Stomach (tissue), 8 donors: ENCODE measurements at regions not wholly inside any gene's neighbourhood (a gene's known extent, or its start where the extent isn't known, plus 50 kb on each side); places are given as distances from the start of the nearest gene placed in this dataset.

Experiments
- DNase-seq, 2 donors: peaks; one replicate each; pipeline versions ENCODE4 v3.0.0 to v3.0.0-alpha.2; 2013 to 2019
- H3K27ac ChIP-seq, 5 donors: fragments of 200-600 bp in 4 of 5; sonication (generic) in 4 of 5; one replicate each; pipeline ENCODE4 v1.5.1; 2013 to 2019; ENCODE audit warnings: mild to moderate bottlenecking in 1 of 5, moderate library complexity in 1 of 5
- H3K27me3 ChIP-seq, 3 donors: fragments of 200-600 bp; sonication (generic); one replicate each; pipeline ENCODE4 v1.5.1; 2017 to 2019; ENCODE audit warnings: mixed run types in 1 of 3
- H3K36me3 ChIP-seq, 4 donors: fragments of 200-600 bp; sonication (generic); 1 replicate in 3 of 4; 2 replicates in 1 of 4; pipeline ENCODE4 v1.5.1; 2016 to 2019
- H3K4me1 ChIP-seq, 4 donors: fragments of 200-600 bp; sonication (generic); one replicate each; pipeline ENCODE4 v1.5.1; 2016 to 2019
- H3K4me3 ChIP-seq, 4 donors: fragments of 200-600 bp; sonication (generic) in 3 of 4; one replicate each; pipeline ENCODE4 v1.5.1; 2016 to 2019; ENCODE audit warnings: mild to moderate bottlenecking in 1 of 4
- H3K9me3 ChIP-seq, 4 donors: fragments of 200-600 bp; sonication (generic); one replicate each; pipeline ENCODE4 v1.5.1; 2016 to 2019
- EP300 ChIP-seq: sonication (generic); formaldehyde crosslinking; IDR thresholded peaks from one replicate; pipeline ENCODE4 v1.6.1; 2017; ENCODE audit warnings: antibody characterized with exemption
- POLR2A ChIP-seq, 4 donors: fragments of 450-650 bp; IDR thresholded peaks; one replicate each; pipeline ENCODE4 v1.6.1; 2016; ENCODE audit warnings: antibody characterized with exemption in 4 of 4, control low read depth in 2 of 4, mild to moderate bottlenecking in 1 of 4, moderate library complexity in 1 of 4
- POLR2AphosphoS5 ChIP-seq, 3 donors: sonication (generic); formaldehyde crosslinking; IDR thresholded peaks; one replicate each; pipeline ENCODE4 v1.6.1; 2016; ENCODE audit warnings: antibody characterized with exemption in 3 of 3
- WGBS, 5 donors: extraction: QIAGEN DNeasy Blood & Tissue Kit in 3 of 5; methylation state at CpG; one replicate each; pipeline versions ENCODE4 v1.1.5 to v1.1.7; 2013 to 2018; 5-methylcytosine and 5-hydroxymethylcytosine counted together
- intact Hi-C: fragments of 100-400 bp; cut with DNase I; formaldehyde crosslinking; loops from one replicate; pipeline ENCODE4 v1.15.1; 2023; ENCODE audit warnings: low total_unique reads
- TF ChIP-seq, protein P1 (sequence below), 7 experiments: fragments of 450-650 bp in 4 of 7; fragments of 200-600 bp in 3 of 7; sonication (generic) in 3 of 7; IDR thresholded peaks; one replicate each; pipeline ENCODE4 v1.5.1; 2016 to 2019; ENCODE audit warnings: antibody characterized with exemption in 7 of 7, control low read depth in 2 of 7, mild to moderate bottlenecking in 1 of 7
- donor health status: healthy with polysubstance abuse.
- donor health status: Bipolar disorder and iron deficiency.
- donor health status: healthy.

DNA sequence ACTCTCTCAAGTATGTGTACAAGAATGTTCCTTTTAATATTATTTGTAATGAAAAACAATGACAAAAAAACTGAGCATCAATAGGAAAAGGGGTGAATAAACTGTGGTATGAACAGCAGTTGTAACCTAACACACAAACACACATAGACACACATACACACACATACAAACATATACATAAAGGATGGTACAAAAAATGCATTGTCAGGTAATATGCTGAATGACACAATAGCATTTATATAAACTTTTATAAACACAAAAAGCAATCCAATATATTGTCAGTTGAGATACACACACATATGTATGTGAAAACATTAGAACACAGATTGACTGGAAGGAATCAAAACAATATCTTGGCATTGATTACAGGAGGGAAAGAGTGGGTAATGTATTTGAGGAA is 227.0 kb upstream of the ISL1 start:
- no peaks in the 10 kb centered on the region for H3K4me1 ChIP-seq
- peaks cover 0 to 10% (median 0%) of the 10 kb centered on the region in 4 donors for H3K9me3 ChIP-seq
- no peaks in the 10 kb centered on the region for H3K27me3 ChIP-seq
- no peak for DNase-seq
- no peak overlapping the region for H3K4me3 ChIP-seq
- H3K36me3 ChIP-seq = no peaks in the 10 kb centered on the region
- no peak for TF ChIP-seq POLR2AphosphoS5 (IDR thresholded peaks at IDR 0.05)
- TF ChIP-seq POLR2A (IDR thresholded peaks at IDR 0.05) = no peak
- TF ChIP-seq, protein P1, sequence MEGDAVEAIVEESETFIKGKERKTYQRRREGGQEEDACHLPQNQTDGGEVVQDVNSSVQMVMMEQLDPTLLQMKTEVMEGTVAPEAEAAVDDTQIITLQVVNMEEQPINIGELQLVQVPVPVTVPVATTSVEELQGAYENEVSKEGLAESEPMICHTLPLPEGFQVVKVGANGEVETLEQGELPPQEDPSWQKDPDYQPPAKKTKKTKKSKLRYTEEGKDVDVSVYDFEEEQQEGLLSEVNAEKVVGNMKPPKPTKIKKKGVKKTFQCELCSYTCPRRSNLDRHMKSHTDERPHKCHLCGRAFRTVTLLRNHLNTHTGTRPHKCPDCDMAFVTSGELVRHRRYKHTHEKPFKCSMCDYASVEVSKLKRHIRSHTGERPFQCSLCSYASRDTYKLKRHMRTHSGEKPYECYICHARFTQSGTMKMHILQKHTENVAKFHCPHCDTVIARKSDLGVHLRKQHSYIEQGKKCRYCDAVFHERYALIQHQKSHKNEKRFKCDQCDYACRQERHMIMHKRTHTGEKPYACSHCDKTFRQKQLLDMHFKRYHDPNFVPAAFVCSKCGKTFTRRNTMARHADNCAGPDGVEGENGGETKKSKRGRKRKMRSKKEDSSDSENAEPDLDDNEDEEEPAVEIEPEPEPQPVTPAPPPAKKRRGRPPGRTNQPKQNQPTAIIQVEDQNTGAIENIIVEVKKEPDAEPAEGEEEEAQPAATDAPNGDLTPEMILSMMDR (IDR thresholded peaks at IDR 0.05) = no peak
- TF ChIP-seq EP300 = no peak
- intact Hi-C loops = no loop called here
- no peak overlapping the region for H3K27ac ChIP-seq

DNA sequence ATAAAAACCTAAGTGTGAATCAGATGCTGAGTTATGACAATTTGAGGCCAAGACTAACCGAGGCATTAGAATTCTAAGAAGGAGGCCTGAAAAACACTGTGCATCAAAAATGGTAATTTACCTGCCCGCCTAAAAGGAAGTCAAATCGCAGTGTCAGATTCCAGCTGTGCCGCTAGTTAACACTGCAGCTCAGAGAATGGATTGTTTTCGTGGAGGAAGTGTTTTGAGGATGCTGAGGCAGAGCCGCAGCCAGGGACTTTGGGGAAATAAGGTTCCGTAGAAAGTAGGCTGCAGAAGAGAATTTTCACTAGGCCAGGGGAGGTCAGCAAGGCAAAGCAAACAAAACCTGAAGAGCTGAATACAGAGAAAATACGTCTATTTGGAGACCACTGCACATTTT is 226.4 kb upstream of the ISL1 start:
- no peak overlapping the region for H3K27ac ChIP-seq
- TF ChIP-seq POLR2A (IDR thresholded peaks at IDR 0.05) (no peak), POLR2AphosphoS5 (IDR thresholded peaks at IDR 0.05) (no peak), EP300 (no peak)
- TF ChIP-seq, protein P1 (IDR thresholded peaks at IDR 0.05) = no peak
- WGBS, 5 donors = 64 to 74% (median 72%) methylated on average over 8 of the region's 8 CpGs
- intact Hi-C loops = no loop called here
- no peak overlapping the region for H3K4me3 ChIP-seq
- peaks cover 2 to 16% (median 3%) of the 10 kb centered on the region in 4 donors for H3K9me3 ChIP-seq
- no peaks in the 10 kb centered on the region for H3K4me1 ChIP-seq
- no peak for DNase-seq
- no peaks in the 10 kb centered on the region for H3K27me3 ChIP-seq
- H3K36me3 ChIP-seq = no peaks in the 10 kb centered on the region

DNA sequence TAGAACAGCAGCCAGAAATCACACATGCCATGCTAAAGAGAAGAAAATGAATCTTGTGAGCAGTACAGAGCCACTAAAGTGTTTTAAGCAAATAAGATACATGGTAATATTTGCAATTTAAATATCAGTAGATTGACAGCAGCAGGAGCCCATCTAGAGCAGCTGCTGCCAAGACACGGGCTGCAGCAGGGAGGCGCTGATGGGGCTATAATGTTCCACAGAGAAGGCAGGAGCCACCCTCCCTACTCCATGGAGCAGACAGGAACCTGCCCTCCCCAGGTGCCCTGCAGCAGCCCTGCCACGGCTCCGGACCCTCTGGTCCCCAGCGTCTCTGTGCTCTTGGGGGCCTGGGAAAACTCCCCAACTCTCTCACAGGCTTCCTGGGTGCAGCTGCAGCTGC is 224.1 kb upstream of the ISL1 start:
- peaks cover 8 to 26% (median 11%) of the 10 kb centered on the region in 4 donors for H3K9me3 ChIP-seq
- TF ChIP-seq POLR2AphosphoS5 (IDR thresholded peaks at IDR 0.05) (no peak), POLR2A (IDR thresholded peaks at IDR 0.05) (no peak), EP300 (no peak)
- TF ChIP-seq, protein P1 (IDR thresholded peaks at IDR 0.05) = no peak
- no peaks in the 10 kb centered on the region for H3K36me3 ChIP-seq
- 89 to 97% (median 93%) methylated on average over 2 to 5 of the region's 5 CpGs for WGBS, 5 donors
- H3K27ac ChIP-seq = no peak overlapping the region
- intact Hi-C loops = no loop called here
- no peak for DNase-seq
- H3K27me3 ChIP-seq = no peaks in the 10 kb centered on the region
- H3K4me1 ChIP-seq = no peaks in the 10 kb centered on the region
- H3K4me3 ChIP-seq = no peak overlapping the region

DNA sequence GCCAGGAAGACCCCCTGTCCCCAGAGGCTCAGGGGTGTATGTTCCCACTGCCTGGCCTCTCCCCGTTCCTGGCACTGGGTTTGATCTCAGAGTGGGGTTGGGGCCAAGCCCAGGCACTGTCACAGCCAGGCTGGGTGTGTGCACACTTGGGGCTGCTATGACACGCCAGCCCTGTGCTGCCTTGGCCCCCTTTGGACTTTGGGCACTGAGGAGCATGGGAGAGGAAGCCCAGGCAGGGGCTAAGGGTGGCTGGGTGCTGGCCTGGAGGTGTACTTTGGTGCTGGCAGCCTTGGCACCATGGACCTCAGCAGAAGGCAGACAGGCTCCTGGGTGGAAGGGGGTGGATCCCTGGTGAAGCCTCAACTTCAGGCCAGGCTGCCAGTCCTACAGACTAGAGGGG is 223.6 kb upstream of the ISL1 start:
- TF ChIP-seq, protein P1 (IDR thresholded peaks at IDR 0.05) = no peak
- no peak for TF ChIP-seq POLR2A (IDR thresholded peaks at IDR 0.05)
- no peak for TF ChIP-seq EP300
- TF ChIP-seq POLR2AphosphoS5 (IDR thresholded peaks at IDR 0.05) = no peak
- no peaks in the 10 kb centered on the region for H3K27me3 ChIP-seq
- H3K9me3 ChIP-seq = peaks cover 8 to 26% (median 11%) of the 10 kb centered on the region in 4 donors
- H3K27ac ChIP-seq = no peak overlapping the region
- H3K4me3 ChIP-seq = no peak overlapping the region
- no peak for DNase-seq
- WGBS, 5 donors = 63 to 80% (median 68%) methylated on average over 1 to 2 of the region's 2 CpGs
- intact Hi-C loops = no loop called here
- no peaks in the 10 kb centered on the region for H3K4me1 ChIP-seq
- H3K36me3 ChIP-seq = no peaks in the 10 kb centered on the region
